ENCODE measurements at regions not wholly inside any gene's neighbourhood (a gene's known extent, or its start where the extent isn't known, plus 50 kb on each side); places are given as distances from the start of the nearest gene placed in this dataset.
"Not testable (repeated sequence)": the region's sequence is repeated elsewhere in the genome, so short reads cannot be mapped to it uniquely, and the experiment has no call there.

- no peaks in the 10 kb centered on the region for H3K27me3 ChIP-seq
- no peaks in the 10 kb centered on the region for H3K36me3 ChIP-seq
- TF ChIP-seq CTCF (IDR thresholded peaks at IDR 0.05), result no peak
- no peaks in the 10 kb centered on the region for H3K4me1 ChIP-seq (ENCODE audit: control insufficient read depth in 1 of 2, insufficient read depth in 1 of 2, low read depth in 1 of 2, low read length in 1 of 2)
- H3K4me3 ChIP-seq (ENCODE audit: low read depth in 1 of 2, low read length in 1 of 2), result no peak overlapping the region
- H3K27ac ChIP-seq, result no peak overlapping the region
- no peaks in the 10 kb centered on the region for H3K9me3 ChIP-seq
These were observed 108.7 kb upstream of the DPP6 start for GRCh38 chr7:153943457-153943856.

DNA sequence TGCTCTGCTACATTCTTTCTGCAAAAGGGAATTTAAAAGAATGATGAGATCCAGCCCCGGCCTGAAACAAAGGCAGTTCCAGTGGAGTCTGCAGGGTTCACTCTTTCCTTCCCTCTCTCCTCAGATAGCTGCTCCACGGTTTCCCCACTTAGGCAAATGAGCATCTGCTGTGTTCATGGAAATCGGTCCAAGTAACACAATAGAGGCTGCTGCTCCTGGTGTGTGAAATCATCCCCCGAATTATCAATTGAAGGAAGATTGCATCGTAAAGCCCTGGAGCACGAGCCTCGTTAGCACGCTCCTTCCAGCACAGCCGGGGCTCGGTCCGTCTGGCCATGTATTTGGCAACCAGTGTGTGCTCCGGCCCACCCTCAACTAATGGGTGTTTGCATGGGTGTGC is 108.3 kb upstream of the DPP6 start:
- Histone ChIP-seq H3K9me3 (no peaks in the 10 kb centered on the region), H3K27ac (no peak overlapping the region), H3K4me3 (ENCODE audit: low read depth in 1 of 2, low read length in 1 of 2) (no peak overlapping the region), H3K36me3 (no peaks in the 10 kb centered on the region), H3K27me3 (no peaks in the 10 kb centered on the region), H3K4me1 (ENCODE audit: control insufficient read depth in 1 of 2, insufficient read depth in 1 of 2, low read depth in 1 of 2, low read length in 1 of 2) (no peaks in the 10 kb centered on the region)
- no peak for TF ChIP-seq CTCF (IDR thresholded peaks at IDR 0.05)

DNA sequence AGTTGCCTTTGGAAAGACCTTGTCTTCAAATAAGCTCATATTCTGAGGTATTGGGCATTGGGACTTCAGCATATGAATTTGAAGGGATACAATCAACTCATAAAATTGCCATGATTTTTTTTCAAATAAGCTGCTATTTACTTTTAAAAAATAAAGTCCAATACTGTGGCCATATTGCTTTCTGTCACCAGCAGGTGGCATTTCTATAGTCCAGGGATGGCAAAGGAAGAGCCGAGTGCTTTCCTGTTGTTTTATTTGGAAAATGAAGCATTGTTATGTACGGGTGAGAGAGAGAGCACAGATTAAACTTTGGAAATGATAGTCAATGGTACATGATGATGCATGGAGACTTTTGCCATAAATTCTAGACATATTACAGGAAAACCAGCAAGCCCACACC is 104.1 kb upstream of the DPP6 start:
- no peak overlapping the region for H3K27ac ChIP-seq
- no peak overlapping the region for H3K4me3 ChIP-seq (ENCODE audit: low read depth in 1 of 2, low read length in 1 of 2)
- no peaks in the 10 kb centered on the region for H3K4me1 ChIP-seq (ENCODE audit: control insufficient read depth in 1 of 2, insufficient read depth in 1 of 2, low read depth in 1 of 2, low read length in 1 of 2)
- H3K36me3 ChIP-seq, result no peaks in the 10 kb centered on the region
- H3K27me3 ChIP-seq, result no peaks in the 10 kb centered on the region
- H3K9me3 ChIP-seq, result no peaks in the 10 kb centered on the region
- TF ChIP-seq CTCF (IDR thresholded peaks at IDR 0.05), result no peak

DNA sequence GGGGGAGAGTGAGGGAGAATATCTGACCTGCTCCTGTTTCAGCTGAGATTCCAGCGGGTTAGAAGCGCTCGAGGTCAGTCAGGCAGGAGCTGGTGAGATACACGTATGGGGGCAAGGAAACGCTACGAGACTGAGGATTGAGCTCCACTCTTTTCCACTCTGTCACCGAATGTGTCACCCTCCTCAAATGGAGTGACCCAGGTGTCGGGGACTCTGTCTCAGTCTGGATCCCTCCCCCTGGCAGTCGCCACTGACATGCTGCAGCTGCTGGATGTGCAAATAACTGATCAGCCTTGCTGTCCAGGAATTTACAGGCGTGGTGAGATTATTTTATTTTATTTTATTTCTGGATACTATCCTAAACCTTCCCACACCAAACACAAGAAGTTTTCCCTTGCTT is 100.9 kb upstream of the DPP6 start:
- H3K4me3 ChIP-seq (ENCODE audit: low read depth in 1 of 2, low read length in 1 of 2), result no peak overlapping the region
- H3K27me3 ChIP-seq, result no peaks in the 10 kb centered on the region
- H3K4me1 ChIP-seq (ENCODE audit: control insufficient read depth in 1 of 2, insufficient read depth in 1 of 2, low read depth in 1 of 2, low read length in 1 of 2), result no peaks in the 10 kb centered on the region

DNA sequence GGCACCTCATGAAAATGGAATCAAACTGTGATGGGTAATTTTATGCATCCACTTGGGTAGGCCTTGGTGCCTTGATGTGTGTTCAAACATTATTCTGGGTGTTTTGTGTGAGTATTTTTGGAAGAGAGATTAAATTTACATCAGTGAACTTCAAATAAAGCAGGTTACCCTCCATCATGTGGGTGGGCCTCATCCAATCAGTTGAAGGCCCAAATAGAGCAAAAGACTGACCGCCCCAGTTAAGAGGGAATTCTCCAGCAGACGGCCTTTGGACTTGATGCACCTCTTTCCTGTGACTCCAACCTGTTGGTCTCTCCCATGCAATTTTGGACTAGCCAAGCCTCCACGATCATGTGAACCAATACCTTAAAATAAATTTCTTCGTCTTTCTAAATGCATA is 97.7 kb upstream of the DPP6 start:
- Histone ChIP-seq H3K9me3 (no peaks in the 10 kb centered on the region), H3K36me3 (no peaks in the 10 kb centered on the region), H3K4me1 (ENCODE audit: control insufficient read depth in 1 of 2, insufficient read depth in 1 of 2, low read depth in 1 of 2, low read length in 1 of 2) (no peaks in the 10 kb centered on the region), H3K4me3 (ENCODE audit: low read depth in 1 of 2, low read length in 1 of 2) (no peak overlapping the region), H3K27me3 (no peaks in the 10 kb centered on the region), H3K27ac (no peak overlapping the region)
- TF ChIP-seq CTCF (IDR thresholded peaks at IDR 0.05), result no peak

More for the DNA sequence above, 100.9 kb upstream of the DPP6 start:
- TF ChIP-seq CTCF (IDR thresholded peaks at IDR 0.05), result no peak
- no peaks in the 10 kb centered on the region for H3K9me3 ChIP-seq
- H3K27ac ChIP-seq, result no peak overlapping the region
- no peaks in the 10 kb centered on the region for H3K36me3 ChIP-seq

DNA sequence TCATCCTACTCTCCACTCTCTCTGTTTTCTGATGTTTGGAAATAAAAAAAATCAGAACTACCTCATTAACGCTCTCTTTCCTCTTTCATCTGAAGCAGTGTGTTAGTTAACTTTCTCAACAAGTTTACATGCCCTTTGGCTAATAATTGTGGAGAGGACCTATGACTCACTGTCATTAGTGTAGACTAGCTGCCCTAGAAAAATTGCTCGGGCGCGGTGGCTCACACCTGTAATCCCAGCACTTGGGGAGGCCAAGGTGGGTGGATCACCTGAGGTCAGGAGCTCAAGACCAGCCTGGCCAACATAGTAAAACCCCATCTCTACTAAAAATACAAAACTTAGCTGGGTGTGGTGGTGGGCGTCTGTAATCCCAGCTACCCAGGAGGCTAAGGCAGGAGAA is 94.5 kb upstream of the DPP6 start:
- not testable (repeated sequence) for H3K4me3 ChIP-seq (ENCODE audit: low read depth in 1 of 2, low read length in 1 of 2); H3K36me3 ChIP-seq; H3K4me1 ChIP-seq (ENCODE audit: control insufficient read depth in 1 of 2, insufficient read depth in 1 of 2, low read depth in 1 of 2, low read length in 1 of 2); H3K9me3 ChIP-seq; H3K27me3 ChIP-seq; H3K27ac ChIP-seq

- not testable (repeated sequence) for H3K4me3 ChIP-seq (ENCODE audit: low read depth in 1 of 2, low read length in 1 of 2); H3K36me3 ChIP-seq; H3K27ac ChIP-seq; H3K4me1 ChIP-seq (ENCODE audit: control insufficient read depth in 1 of 2, insufficient read depth in 1 of 2, low read depth in 1 of 2, low read length in 1 of 2); H3K9me3 ChIP-seq; H3K27me3 ChIP-seq
These were observed 93.8 kb upstream of the DPP6 start for GRCh38 chr7:153958381-153958780.

DNA sequence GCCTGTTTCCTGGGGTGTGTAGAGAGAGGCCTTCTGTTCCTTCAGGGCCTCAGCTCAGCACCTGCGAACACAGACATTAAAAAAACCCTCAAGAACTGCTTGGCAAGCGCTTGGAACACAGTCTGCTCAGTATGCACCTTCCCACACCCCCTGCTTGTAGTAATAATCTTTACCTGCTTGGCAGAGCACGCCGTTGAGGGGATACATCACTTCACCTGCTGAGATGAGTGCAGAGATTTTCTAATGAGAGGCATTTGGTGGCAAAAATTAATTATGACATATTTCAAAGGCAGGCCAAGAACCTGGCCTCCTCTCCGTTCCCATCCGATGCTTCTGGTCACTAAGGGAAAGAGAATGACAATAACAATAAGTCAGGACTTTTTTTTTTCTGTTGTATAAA is 93.4 kb upstream of the DPP6 start:
- not testable (repeated sequence) for H3K4me3 ChIP-seq (ENCODE audit: low read depth in 1 of 2, low read length in 1 of 2); H3K27me3 ChIP-seq; H3K36me3 ChIP-seq; H3K9me3 ChIP-seq; H3K27ac ChIP-seq; H3K4me1 ChIP-seq (ENCODE audit: control insufficient read depth in 1 of 2, insufficient read depth in 1 of 2, low read depth in 1 of 2, low read length in 1 of 2)

DNA sequence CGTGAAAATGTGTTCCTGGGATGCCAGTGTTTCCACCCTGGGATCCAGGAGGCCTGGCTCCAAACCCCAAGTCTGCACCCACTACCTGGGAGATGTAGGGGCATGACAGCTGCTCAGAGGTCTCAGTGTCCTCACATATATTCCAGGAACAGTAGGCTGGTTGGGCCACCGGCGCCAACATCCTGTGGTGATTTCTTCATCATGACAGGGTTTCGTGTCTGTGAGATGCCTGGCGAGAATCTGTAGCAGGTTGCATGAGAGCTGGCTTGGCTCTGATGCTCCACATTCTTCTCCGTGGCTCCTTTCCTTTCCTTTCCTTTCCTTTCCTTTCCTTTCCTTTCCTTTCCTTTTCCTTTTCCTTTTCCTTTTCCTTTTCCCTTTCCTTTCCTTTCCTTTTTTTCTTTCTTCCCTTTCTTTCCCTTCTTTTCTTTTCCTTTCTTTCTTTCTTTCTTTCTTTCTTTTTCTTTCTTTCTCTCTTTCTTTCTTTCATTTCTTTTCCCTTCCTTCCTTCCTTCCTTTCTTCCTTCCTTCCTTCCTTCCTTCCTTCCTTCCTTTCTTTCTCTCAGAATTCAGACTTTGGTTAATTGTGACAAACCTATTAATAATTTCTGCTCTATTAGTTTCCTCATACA is 87.6 kb upstream of the DPP6 start:
- not testable (repeated sequence) for H3K9me3 ChIP-seq; H3K27me3 ChIP-seq; H3K27ac ChIP-seq; H3K36me3 ChIP-seq; H3K4me3 ChIP-seq (ENCODE audit: low read depth in 1 of 2, low read length in 1 of 2); H3K4me1 ChIP-seq (ENCODE audit: control insufficient read depth in 1 of 2, insufficient read depth in 1 of 2, low read depth in 1 of 2, low read length in 1 of 2)

Data from neutrophil (primary cell).